HG03565 (cell line): ENCODE measurements at regions not wholly inside any gene's neighbourhood (a gene's known extent, or its start where the extent isn't known, plus 50 kb on each side); places are given as distances from the start of the nearest gene placed in this dataset.
"Not testable (repeated sequence)": the region's sequence is repeated elsewhere in the genome, so short reads cannot be mapped to it uniquely, and the experiment has no call there.

Experiments
- ATAC-seq: cut with Tn5 transposase; IDR thresholded peaks from one replicate; pipeline ENCODE4 v1.9.1; 2021; ENCODE audit warnings: mild to moderate bottlenecking, moderate library complexity; ENCODE audit not compliant: unreplicated experiment

- ATAC-seq: no peak
These were observed 66.5 kb upstream of the P2RY1 start for GRCh38 chr3:152768478-152768877.

GRCh38 chr3:152769523-152769922 is 65.4 kb upstream of the P2RY1 start:
- ATAC-seq: peak; percentile 97

GRCh38 chr3:152770296-152770695 is 64.6 kb upstream of the P2RY1 start:
- no peak for ATAC-seq

GRCh38 chr3:152771120-152771519 is 63.8 kb upstream of the P2RY1 start:
- no peak for ATAC-seq

- ATAC-seq: no peak
These were observed 62.2 kb upstream of the P2RY1 start for GRCh38 chr3:152772674-152773225.

GRCh38 chr3:152773633-152774032 is 61.3 kb upstream of the P2RY1 start:
- no peak for ATAC-seq

GRCh38 chr3:152774230-152774629 is 60.7 kb upstream of the P2RY1 start:
- not testable (repeated sequence) for ATAC-seq

- ATAC-seq: no peak
These were observed 56.9 kb upstream of the P2RY1 start for GRCh38 chr3:152778022-152778421.

- no peak for ATAC-seq
These were observed 55.3 kb upstream of the P2RY1 start for GRCh38 chr3:152779653-152780052.

- ATAC-seq: no peak
These were observed 54.4 kb upstream of the P2RY1 start for GRCh38 chr3:152780553-152780952.

GRCh38 chr3:152785051-152785450 is 49.9 kb upstream of the P2RY1 start:
- no peak for ATAC-seq
